ENCODE measurements at regions not wholly inside any gene's neighbourhood (a gene's known extent, or its start where the extent isn't known, plus 50 kb on each side); places are given as distances from the start of the nearest gene placed in this dataset.

GRCh38 chr3:107268469-107268868, 108.8 kb upstream of the CCDC54 start:
- no peak for DNase-seq (ENCODE audit: low read depth in 4 of 4, low spot score in 1 of 4)

GRCh38 chr3:107269136-107269535, 108.1 kb upstream of the CCDC54 start:
- DNase-seq (ENCODE audit: low read depth in 4 of 4, low spot score in 1 of 4): no peak

DNA sequence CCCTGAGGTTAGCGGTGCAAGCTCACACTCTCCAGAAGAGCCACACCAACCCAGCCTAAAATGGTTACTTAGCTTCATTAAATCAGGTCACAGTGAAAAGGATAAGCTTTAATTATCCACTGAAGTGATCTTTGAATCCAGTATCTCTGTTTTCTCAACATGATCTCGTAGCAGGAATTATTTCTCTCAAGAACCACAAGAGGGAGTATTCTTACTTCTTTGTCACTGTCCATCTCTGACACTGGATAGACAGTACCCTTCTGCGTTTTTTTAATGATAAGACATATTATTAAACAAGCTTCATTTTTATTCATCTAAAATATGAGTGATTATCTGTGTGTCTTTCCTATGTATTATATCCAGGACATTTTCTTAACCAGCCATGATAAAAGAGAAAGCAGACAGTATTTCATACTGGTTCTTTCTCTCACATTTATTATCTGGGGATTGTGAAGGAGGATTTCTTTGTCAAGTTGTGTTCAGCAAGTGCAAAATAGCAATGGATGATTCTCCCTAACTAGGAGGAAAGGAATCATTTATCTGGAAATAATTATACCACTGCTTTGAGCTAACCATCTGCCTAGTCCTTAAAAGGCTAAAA, 105.4 kb upstream of the CCDC54 start:
- no peak for DNase-seq (ENCODE audit: low read depth in 4 of 4, low spot score in 1 of 4)

GRCh38 chr3:107272471-107272870, 104.8 kb upstream of the CCDC54 start:
- no peak for DNase-seq (ENCODE audit: low read depth in 4 of 4, low spot score in 1 of 4)

DNA sequence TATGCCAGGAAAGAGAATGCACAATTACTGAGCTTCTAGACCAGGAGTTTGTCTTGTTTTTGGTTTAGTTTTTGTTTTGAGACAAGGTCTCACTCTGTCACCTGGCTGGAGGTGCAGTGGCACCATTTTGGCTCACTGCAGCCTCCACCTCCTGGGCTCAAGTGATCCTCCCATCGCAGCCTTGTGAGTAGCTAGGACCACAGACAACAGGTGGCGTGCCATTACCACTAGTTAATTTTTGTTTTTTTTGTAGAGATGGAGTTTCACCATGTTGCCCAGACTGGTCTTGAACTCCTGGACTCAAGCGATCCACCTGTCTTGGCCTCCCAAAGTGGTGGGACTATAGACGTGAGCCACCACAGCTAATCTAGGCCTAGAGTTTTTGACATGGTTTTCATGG, 104.4 kb upstream of the CCDC54 start:
- DNase-seq (ENCODE audit: low read depth in 4 of 4, low spot score in 1 of 4): no peak

DNA sequence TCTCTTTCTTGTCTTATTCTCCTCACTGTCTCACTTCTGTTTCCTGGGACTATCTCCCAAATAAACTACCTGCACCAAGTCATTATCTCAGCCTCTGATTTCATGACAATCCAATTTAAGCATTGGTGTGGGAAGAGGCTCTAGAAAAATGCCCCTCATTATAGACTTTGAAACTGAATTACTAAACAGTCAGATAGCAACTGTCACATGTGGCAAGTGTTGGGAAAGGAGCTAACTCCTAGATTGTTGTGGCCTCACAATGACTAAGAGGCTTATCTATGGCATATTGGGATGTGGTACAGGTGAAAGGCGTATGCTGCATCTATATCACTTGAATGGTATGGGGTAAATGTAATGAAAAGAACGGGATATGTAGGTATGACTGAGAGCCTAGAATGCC, 103.5 kb upstream of the CCDC54 start:
- no peak for DNase-seq (ENCODE audit: low read depth in 4 of 4, low spot score in 1 of 4)

DNA sequence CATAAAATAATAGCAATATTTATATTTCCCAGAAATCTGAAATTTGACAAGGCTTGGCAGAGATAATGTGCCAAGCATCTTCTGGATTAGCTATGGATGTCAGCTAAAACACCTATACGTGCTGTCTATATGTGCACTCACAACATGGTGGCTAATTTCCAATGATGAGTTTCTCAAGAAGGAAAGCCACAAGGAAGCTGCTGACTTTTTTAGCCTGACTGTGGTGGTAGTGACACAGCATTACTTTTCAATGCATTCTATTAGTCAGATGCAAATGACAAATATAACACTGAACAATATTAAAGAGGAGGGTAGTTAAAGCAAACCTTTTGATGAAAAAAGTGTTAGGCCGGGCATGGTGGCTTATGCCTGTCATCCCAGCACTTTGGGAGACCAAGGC, 101.7 kb upstream of the CCDC54 start:
- no peak for DNase-seq (ENCODE audit: low read depth in 4 of 4, low spot score in 1 of 4)

DNA sequence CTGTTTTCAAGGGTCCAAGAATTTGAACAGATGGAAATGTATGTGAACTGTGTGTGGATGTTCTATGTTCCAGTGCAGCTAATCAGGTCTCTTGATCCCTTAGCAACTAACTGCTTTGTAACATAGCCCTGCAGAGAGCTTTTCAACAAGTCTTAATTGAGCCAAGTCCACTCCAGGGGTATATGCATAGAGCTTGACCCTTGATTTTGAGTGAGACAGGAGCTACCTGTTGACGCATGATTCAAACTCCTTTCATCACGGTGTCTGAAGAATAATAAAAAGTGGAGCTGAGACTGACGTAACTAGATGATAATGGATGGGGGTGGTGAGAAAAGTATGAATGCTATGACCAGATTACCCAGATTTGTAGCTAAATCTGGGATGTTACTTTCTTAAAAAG, 93.3 kb upstream of the CCDC54 start:
- DNase-seq (ENCODE audit: low read depth in 4 of 4, low spot score in 1 of 4): no peak

GRCh38 chr3:107284612-107285011, 92.6 kb upstream of the CCDC54 start:
- DNase-seq (ENCODE audit: low read depth in 4 of 4, low spot score in 1 of 4): no peak

DNA sequence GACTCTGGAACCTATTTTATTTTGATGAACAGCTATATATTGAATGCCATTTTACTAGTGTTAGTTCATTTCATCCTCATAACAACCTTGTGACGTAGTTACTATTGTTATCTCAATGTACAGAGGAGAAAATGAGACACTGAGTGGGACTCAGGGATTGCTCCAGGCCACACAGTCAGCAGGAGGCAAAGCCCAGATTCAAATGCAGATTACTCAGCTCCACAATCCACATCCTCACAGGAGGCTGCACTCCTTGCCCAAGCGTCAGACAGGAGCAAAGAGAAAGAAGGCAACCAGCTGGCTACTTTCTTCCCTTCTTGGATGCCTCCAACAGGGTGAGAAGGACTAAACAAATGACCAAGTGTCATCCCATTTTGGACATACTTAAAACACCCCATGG, 92.0 kb upstream of the CCDC54 start:
- DNase-seq (ENCODE audit: low read depth in 4 of 4, low spot score in 1 of 4): no peak

DNA sequence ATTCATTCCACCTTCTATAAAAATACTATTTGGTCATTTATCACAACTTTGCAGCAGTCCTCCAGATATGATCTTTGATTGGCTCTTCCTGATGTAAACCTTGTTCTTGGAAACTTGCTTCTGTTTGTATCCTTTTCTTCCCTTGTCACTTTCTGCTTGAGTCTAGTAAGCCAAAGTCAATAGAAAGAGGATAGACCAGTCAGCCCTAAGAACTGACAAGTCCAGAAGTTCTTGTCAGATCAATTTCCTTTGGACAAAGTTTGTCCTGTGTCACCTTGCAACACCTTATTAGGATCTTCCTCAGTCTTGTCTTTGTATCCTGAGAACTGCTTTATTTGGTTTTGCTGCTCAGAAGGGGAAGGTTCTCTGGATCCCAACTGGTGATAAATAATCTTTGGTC, 87.9 kb upstream of the CCDC54 start:
- no peak for DNase-seq (ENCODE audit: low read depth in 4 of 4, low spot score in 1 of 4)

GRCh38 chr3:107294117-107294516, 83.1 kb upstream of the CCDC54 start:
- DNase-seq (ENCODE audit: low read depth in 4 of 4, low spot score in 1 of 4): no peak

DNA sequence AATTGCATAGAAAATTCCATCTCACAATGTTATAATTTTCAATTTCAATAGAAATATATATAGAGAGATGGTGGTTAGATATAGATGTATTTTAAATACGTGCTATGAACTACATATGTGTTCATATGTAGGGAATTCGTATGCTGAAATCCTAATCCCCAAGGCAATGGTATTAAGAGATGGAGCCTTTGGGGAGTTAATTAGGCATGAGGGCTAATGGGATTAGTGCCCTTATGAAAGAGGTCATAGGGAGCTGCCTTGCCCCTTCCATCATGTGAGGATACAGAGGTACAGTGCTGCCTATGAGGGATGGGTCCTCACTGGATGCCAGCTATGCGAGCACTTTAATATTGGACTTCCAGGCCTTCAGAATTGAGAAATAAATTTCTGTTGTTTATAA, 79.6 kb upstream of the CCDC54 start:
- DNase-seq (ENCODE audit: low read depth in 4 of 4, low spot score in 1 of 4): no peak

DNA sequence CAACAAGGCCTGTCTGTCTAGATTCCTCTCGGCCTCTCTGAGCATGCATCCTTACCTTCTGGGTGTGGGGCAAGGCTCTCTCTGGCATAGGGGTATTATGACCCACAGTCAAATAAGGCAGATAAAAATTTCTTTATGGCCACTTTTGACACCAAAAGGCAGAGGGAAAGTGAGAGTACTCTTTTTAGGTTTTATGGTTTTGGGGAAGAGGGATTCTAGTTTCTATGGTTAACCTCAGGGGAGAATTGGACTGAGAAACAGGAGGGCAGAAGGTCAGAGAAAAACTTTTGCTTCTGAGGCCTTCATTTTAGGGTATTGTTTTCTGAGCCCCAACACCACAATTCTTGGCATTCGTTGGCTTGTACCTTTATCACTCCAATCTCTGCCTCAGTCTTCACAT, 70.0 kb upstream of the CCDC54 start:
- no peak for DNase-seq (ENCODE audit: low read depth in 4 of 4, low spot score in 1 of 4)

GRCh38 chr3:107308716-107309115, 68.5 kb upstream of the CCDC54 start:
- DNase-seq (ENCODE audit: low read depth in 4 of 4, low spot score in 1 of 4): no peak

- no peak for DNase-seq (ENCODE audit: low read depth in 4 of 4, low spot score in 1 of 4)
Observed at GRCh38 chr3:107309312-107309711, 67.9 kb upstream of the CCDC54 start.

- DNase-seq (ENCODE audit: low read depth in 4 of 4, low spot score in 1 of 4): no peak
Observed at GRCh38 chr3:107313711-107314110, 63.5 kb upstream of the CCDC54 start.

DNA sequence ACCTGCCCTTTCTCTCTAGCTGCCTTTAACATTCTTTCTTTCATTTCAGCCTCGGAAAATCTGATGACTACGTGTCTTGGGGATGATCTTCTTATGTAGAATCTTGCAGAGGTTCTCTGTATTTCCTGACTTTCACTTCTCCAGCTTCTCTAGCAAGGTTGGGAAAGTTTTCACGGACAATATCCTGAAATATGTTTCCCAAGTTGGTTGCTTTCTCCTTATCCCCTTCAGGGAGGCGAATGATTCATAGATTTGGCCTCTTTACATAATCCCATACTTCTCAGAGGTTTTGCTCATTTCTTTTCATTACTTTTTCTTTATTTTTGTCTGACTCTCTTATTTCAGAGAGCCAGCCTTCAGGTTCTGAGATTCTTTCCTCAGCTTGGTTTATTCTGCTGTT, 62.1 kb upstream of the CCDC54 start:
- no peak for DNase-seq (ENCODE audit: low read depth in 4 of 4, low spot score in 1 of 4)

GRCh38 chr3:107323723-107324122, 53.5 kb upstream of the CCDC54 start:
- no peak for DNase-seq (ENCODE audit: low read depth in 4 of 4, low spot score in 1 of 4)

- DNase-seq (ENCODE audit: low read depth in 4 of 4, low spot score in 1 of 4): no peak
Observed at GRCh38 chr3:107325446-107325845, 51.8 kb upstream of the CCDC54 start.
